CD4-positive, alpha-beta T cell (primary cell): ENCODE measurements at regions not wholly inside any gene's neighbourhood (a gene's known extent, or its start where the extent isn't known, plus 50 kb on each side); places are given as distances from the start of the nearest gene placed in this dataset.
"Not testable (repeated sequence)": the region's sequence is repeated elsewhere in the genome, so short reads cannot be mapped to it uniquely, and the experiment has no call there.

Experiments used
- ATAC-seq: fragments of 200-7000 bp; cut with Tn5 transposase; one replicate; pipeline ENCODE4 v1.10.0; 2022; ENCODE audit warnings: mild to moderate bottlenecking; ENCODE audit not compliant: poor library complexity
- CTCF ChIA-PET: fragments of 350-600 bp; sonication (Branson Sonifier 250); formaldehyde crosslinking; loops from one replicate; lab custom pipeline; 2021; ENCODE audit warnings: antibody characterized with exemption, inconsistent platforms; lab: Charles Lee
- POLR2A ChIA-PET: fragments of 350-600 bp; sonication (Branson Sonifier 250); formaldehyde crosslinking; loops from one replicate; lab custom pipeline; 2021; ENCODE audit warnings: antibody characterized with exemption, inconsistent platforms; lab: Charles Lee
- DNase-seq, 14 experiments: peaks; one replicate each; pipeline ENCODE4 v3.0.0-alpha.2; 2013 to 2020; ENCODE audit warnings: mixed read lengths in 2 of 14
- H3K27ac ChIP-seq, 2 donors: one replicate each; pipeline versions ENCODE4 v1.5.1 to v1.7.0; 2013; ENCODE audit warnings: low read length in 2 of 2, low read depth in 1 of 2, mild to moderate bottlenecking in 1 of 2
- H3K27me3 ChIP-seq, 2 experiments: 1 replicate in 1 of 2; 2 replicates in 1 of 2; pipeline versions ENCODE4 v1.6.1 to v1.7.0; 2013; ENCODE audit warnings: low read length in 2 of 2, control low read depth in 1 of 2, mild to moderate bottlenecking in 1 of 2, moderate library complexity in 1 of 2; ENCODE audit not compliant: insufficient read depth in 2 of 2, control insufficient read depth in 1 of 2
- H3K36me3 ChIP-seq: one replicate; pipeline ENCODE4 v1.6.1; 2013; ENCODE audit warnings: low read length, control low read depth; ENCODE audit not compliant: insufficient read depth
- H3K4me1 ChIP-seq: one replicate; pipeline ENCODE4 v1.6.1; 2013; ENCODE audit warnings: low read length, control low read depth; ENCODE audit not compliant: insufficient read depth
- H3K4me3 ChIP-seq: one replicate; pipeline ENCODE4 v1.5.1; 2013; ENCODE audit warnings: mild to moderate bottlenecking, low read length, moderate library complexity
- H3K9me3 ChIP-seq, 2 experiments: 1 replicate in 1 of 2; 2 replicates in 1 of 2; pipeline versions ENCODE4 v1.6.1 to v1.7.0; 2013; ENCODE audit warnings: low read length in 2 of 2, mild to moderate bottlenecking in 2 of 2, control low read depth in 1 of 2, moderate library complexity in 1 of 2; ENCODE audit not compliant: control insufficient read depth in 1 of 2, insufficient read depth in 1 of 2
- H3K27ac Mint-ChIP-seq: one replicate; pipeline ENCODE4 v1.8.0; 2020; ENCODE audit warnings: mixed read lengths
- H3K27me3 Mint-ChIP-seq: one replicate; pipeline ENCODE4 v1.8.0; 2021; ENCODE audit warnings: mixed read lengths
- H3K36me3 Mint-ChIP-seq: one replicate; pipeline ENCODE4 v1.8.0; 2021; ENCODE audit warnings: low read depth, mixed read lengths
- H3K4me1 Mint-ChIP-seq: one replicate; pipeline ENCODE4 v1.8.0; 2021; ENCODE audit warnings: low read depth, mixed read lengths
- H3K4me3 Mint-ChIP-seq: one replicate; pipeline ENCODE4 v1.8.0; 2020; ENCODE audit warnings: mild to moderate bottlenecking, mixed read lengths
- H3K9me3 Mint-ChIP-seq: one replicate; pipeline ENCODE4 v1.8.0; 2020; ENCODE audit warnings: mixed read lengths
- intact Hi-C, 2 experiments: fragments of 100-400 bp; cut with DNase I in 1 of 2; cut with micrococcal nuclease in 1 of 2; formaldehyde crosslinking; loops; one replicate each; pipeline versions ENCODE4 v1.15.1 to v1.9.0; 2023 to 2025; cut with DNase I, micrococcal nuclease
- TF ChIP-seq, protein P1 (sequence below): fragments of 200-600 bp; IDR thresholded peaks from one replicate; pipeline ENCODE4 v1.8.0; 2022; ENCODE audit warnings: antibody characterized with exemption, mild to moderate bottlenecking

- no peaks in the 10 kb centered on the region for H3K36me3 ChIP-seq
- no peaks in the 10 kb centered on the region for H3K9me3 ChIP-seq
- no peak for ATAC-seq
- no peaks in the 10 kb centered on the region for H3K36me3 Mint-ChIP-seq
- no peaks in the 10 kb centered on the region for H3K27me3 ChIP-seq
- H3K9me3 Mint-ChIP-seq = no peaks in the 10 kb centered on the region
- no peak overlapping the region for H3K27ac ChIP-seq
- H3K4me1 Mint-ChIP-seq = no peaks in the 10 kb centered on the region
- H3K27ac Mint-ChIP-seq = no peak overlapping the region
- H3K4me3 Mint-ChIP-seq = no peak overlapping the region
- no peaks in the 10 kb centered on the region for H3K4me1 ChIP-seq
- no peak for DNase-seq
- intact Hi-C loops = no loop called here
- H3K4me3 ChIP-seq = no peak overlapping the region
- ChIA-PET CTCF (no interaction called here), POLR2A (no interaction called here)
- no peaks in the 10 kb centered on the region for H3K27me3 Mint-ChIP-seq
- TF ChIP-seq, protein P1, sequence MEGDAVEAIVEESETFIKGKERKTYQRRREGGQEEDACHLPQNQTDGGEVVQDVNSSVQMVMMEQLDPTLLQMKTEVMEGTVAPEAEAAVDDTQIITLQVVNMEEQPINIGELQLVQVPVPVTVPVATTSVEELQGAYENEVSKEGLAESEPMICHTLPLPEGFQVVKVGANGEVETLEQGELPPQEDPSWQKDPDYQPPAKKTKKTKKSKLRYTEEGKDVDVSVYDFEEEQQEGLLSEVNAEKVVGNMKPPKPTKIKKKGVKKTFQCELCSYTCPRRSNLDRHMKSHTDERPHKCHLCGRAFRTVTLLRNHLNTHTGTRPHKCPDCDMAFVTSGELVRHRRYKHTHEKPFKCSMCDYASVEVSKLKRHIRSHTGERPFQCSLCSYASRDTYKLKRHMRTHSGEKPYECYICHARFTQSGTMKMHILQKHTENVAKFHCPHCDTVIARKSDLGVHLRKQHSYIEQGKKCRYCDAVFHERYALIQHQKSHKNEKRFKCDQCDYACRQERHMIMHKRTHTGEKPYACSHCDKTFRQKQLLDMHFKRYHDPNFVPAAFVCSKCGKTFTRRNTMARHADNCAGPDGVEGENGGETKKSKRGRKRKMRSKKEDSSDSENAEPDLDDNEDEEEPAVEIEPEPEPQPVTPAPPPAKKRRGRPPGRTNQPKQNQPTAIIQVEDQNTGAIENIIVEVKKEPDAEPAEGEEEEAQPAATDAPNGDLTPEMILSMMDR = no peak
These were observed 1754.0 kb upstream of the ACO1 start for GRCh38 chr9:30630459-30630858.

DNA sequence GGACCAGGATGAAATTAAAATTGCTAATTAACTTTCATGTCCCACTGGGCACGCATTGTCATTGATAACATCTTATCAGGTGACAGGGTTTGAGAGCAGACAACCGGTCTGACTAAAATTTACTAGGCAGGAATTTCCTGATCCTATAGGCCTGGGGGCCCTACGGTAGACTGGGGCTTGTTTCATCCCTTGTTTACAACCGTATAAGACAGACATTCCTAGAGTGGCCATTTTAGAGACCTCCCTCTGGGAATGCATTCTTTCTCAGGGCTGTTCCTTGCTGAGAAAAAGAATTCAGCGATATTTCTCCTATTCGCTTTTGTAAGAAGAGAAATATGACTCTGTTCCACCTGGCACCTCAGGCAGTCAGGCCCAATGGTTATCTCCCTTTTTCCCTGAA, 1737.8 kb upstream of the ACO1 start:
- H3K27me3 Mint-ChIP-seq, H3K4me1 Mint-ChIP-seq, ATAC-seq, DNase-seq, H3K4me1 ChIP-seq, H3K4me3 ChIP-seq, CTCF ChIA-PET, intact Hi-C loops, H3K9me3 ChIP-seq, H3K27me3 ChIP-seq, H3K36me3 Mint-ChIP-seq, H3K36me3 ChIP-seq, H3K4me3 Mint-ChIP-seq, H3K27ac Mint-ChIP-seq, POLR2A ChIA-PET, H3K9me3 Mint-ChIP-seq, H3K27ac ChIP-seq: not testable (repeated sequence)

DNA sequence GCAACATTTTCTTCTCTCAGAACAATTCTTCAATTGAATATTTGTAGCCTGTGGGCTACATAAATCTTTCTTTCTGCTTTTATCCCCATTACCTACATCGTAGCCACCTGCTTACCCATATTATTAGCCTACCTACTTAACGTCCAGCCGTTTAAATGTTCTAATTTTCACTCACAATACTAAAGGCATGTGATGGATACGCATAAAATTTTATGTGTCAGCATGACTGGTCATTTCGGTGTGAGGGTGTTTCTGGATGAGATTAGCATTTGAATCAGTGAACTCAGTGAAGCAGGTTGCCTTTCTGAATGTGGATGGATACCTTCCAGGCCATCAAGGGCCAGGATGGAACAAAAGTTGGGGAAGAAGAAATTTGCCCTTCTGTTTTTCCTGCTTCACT, 1722.5 kb upstream of the ACO1 start:
- ChIA-PET POLR2A (no interaction called here), CTCF (no interaction called here)
- H3K27ac ChIP-seq = no peak overlapping the region
- no peaks in the 10 kb centered on the region for H3K27me3 ChIP-seq
- TF ChIP-seq, protein P1 = no peak
- ATAC-seq = no peak
- Mint-ChIP-seq H3K4me1 (no peaks in the 10 kb centered on the region), H3K9me3 (no peaks in the 10 kb centered on the region), H3K27ac (no peak overlapping the region), H3K36me3 (no peaks in the 10 kb centered on the region), H3K27me3 (no peaks in the 10 kb centered on the region), H3K4me3 (no peak overlapping the region)
- no peak for DNase-seq
- H3K36me3 ChIP-seq = no peaks in the 10 kb centered on the region
- no peaks in the 10 kb centered on the region for H3K4me1 ChIP-seq
- H3K9me3 ChIP-seq = no peaks in the 10 kb centered on the region
- H3K4me3 ChIP-seq = no peak overlapping the region
- intact Hi-C loops = no loop called here

- H3K36me3 Mint-ChIP-seq = no peaks in the 10 kb centered on the region
- H3K4me3 Mint-ChIP-seq = no peak overlapping the region
- H3K9me3 ChIP-seq = peaks cover 0 to 13% of the 10 kb centered on the region in 2 experiments
- intact Hi-C loops = no loop called here
- ATAC-seq (no peak), DNase-seq (peak in 1 of 14 experiments; percentile 5)
- ChIA-PET POLR2A (no interaction called here), CTCF (no interaction called here)
- no peak overlapping the region for H3K27ac ChIP-seq
- no peaks in the 10 kb centered on the region for H3K27me3 ChIP-seq
- H3K4me3 ChIP-seq = no peak overlapping the region
- H3K9me3 Mint-ChIP-seq = no peaks in the 10 kb centered on the region
- H3K27ac Mint-ChIP-seq = no peak overlapping the region
- H3K4me1 ChIP-seq = no peaks in the 10 kb centered on the region
- no peaks in the 10 kb centered on the region for H3K27me3 Mint-ChIP-seq
- H3K4me1 Mint-ChIP-seq = no peaks in the 10 kb centered on the region
- H3K36me3 ChIP-seq = no peaks in the 10 kb centered on the region
- TF ChIP-seq, protein P1 = no peak
These were observed 1713.5 kb upstream of the ACO1 start for GRCh38 chr9:30670805-30671562.
